Ovary (tissue), 3 donors: ENCODE measurements at regions not wholly inside any gene's neighbourhood (a gene's known extent, or its start where the extent isn't known, plus 50 kb on each side); places are given as distances from the start of the nearest gene placed in this dataset.

Experiments
- CTCF ChIP-seq, 3 donors: fragments of 450-650 bp in 2 of 3; fragments of 200-600 bp in 1 of 3; IDR thresholded peaks; one replicate each; pipeline versions ENCODE4 v1.5.1 to v1.8.0; 2016 to 2022; ENCODE audit warnings: antibody characterized with exemption in 3 of 3, mild to moderate bottlenecking in 1 of 3
- EP300 ChIP-seq: sonication (generic); formaldehyde crosslinking; IDR thresholded peaks from one replicate; pipeline ENCODE4 v1.6.1; 2017; ENCODE audit warnings: antibody characterized with exemption
- POLR2A ChIP-seq: fragments of 450-650 bp; IDR thresholded peaks from one replicate; pipeline ENCODE4 v1.6.1; 2017; ENCODE audit warnings: antibody characterized with exemption, mild to moderate bottlenecking, moderate library complexity
- donor health status: DM: no; HTN: no; CAD: no.

DNA sequence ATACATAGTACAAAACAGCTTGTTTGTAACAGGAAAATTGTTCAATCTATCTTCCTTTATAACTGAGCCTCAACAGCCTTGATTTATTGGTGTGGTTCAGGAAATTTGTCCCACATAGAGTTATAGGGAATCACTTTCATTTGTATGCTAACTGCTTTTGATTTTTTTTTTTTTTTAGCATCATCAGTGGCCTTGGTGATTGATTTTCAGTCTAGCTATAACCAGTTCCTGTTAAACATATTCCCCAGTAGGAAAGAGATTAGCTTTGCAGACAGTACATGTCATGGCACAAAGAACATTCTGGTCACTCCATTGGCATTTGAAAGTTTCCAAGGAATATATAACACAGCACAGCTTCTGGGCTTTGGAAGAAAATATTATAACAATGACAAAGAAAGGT, 337.3 kb upstream of the TMPO start:
- TF ChIP-seq CTCF (IDR thresholded peaks at IDR 0.05) = no peak
- TF ChIP-seq POLR2A = no peak
- TF ChIP-seq EP300 = no peak
